ENCODE measurements at regions not wholly inside any gene's neighbourhood (a gene's known extent, or its start where the extent isn't known, plus 50 kb on each side); places are given as distances from the start of the nearest gene placed in this dataset.

GRCh38 chr14:76965232-76965631, 63.3 kb downstream of the IRF2BPL start:
- TF ChIP-seq CTCF (IDR thresholded peaks at IDR 0.05) (no peak), POLR2A (IDR thresholded peaks at IDR 0.05) (no peak)

Measured in adrenal gland (tissue), 5 donors.